IMR-90 (cell line): ENCODE measurements at regions not wholly inside any gene's neighbourhood (a gene's known extent, or its start where the extent isn't known, plus 50 kb on each side); places are given as distances from the start of the nearest gene placed in this dataset.

ENCODE experiments used
- ATAC-seq: fragments of 200-7000 bp; cut with Tn5 transposase; 2 replicates; pipeline ENCODE4 v1.9.1; 2020; ENCODE audit warnings: low read depth, mild to moderate bottlenecking, moderate library complexity
- BruUV-seq: library from RNA; stranded (reverse); fragments of 400-500 nt; replicated peaks from 2 replicates; lab custom pipeline; 2021; lab: Mats Ljungman, UMichigan
- CTCF ChIA-PET: fragments of 300-600 bp; formaldehyde crosslinking; extraction: SDS; loops from one replicate; lab custom pipeline; 2021; ENCODE audit warnings: antibody characterized with exemption; lab: Yijun Ruan, JAX
- POLR2A ChIA-PET: fragments of 300-600 bp; sonication (Branson Sonifier 250); formaldehyde crosslinking; loops from one replicate; lab custom pipeline; 2022; ENCODE audit warnings: antibody characterized with exemption; ENCODE audit not compliant: unreplicated experiment; lab: Charles Lee
- DNase-seq: peaks from one replicate; pipeline ENCODE4 v3.0.0; 2013
- H2AFZ ChIP-seq: replicated peaks from 2 replicates; pipeline ENCODE3; 2013; ENCODE audit warnings: low read length, mild to moderate bottlenecking; ENCODE audit not compliant: poor library complexity
- H2AK5ac ChIP-seq: 2 replicates; pipeline ENCODE4 v1.6.1; 2013; ENCODE audit warnings: low read depth, low read length, inconsistent platforms
- H2AK9ac ChIP-seq: replicated peaks from 2 replicates; pipeline ENCODE3; 2013; ENCODE audit warnings: mild to moderate bottlenecking, low read depth, low read length, moderate library complexity; ENCODE audit not compliant: poor library complexity
- H2BK120ac ChIP-seq: 2 replicates; pipeline ENCODE4 v1.6.1; 2013; ENCODE audit warnings: low read depth, low read length, inconsistent platforms
- H2BK15ac ChIP-seq: 3 replicates; pipeline ENCODE4 v1.6.1; 2013; ENCODE audit warnings: low read depth, low read length, inconsistent platforms
- H2BK20ac ChIP-seq: 2 replicates; pipeline ENCODE4 v1.6.1; 2013; ENCODE audit warnings: low read depth, mild to moderate bottlenecking, inconsistent platforms, low read length, moderate library complexity
- H2BK5ac ChIP-seq: 2 replicates; pipeline ENCODE4 v1.6.1; 2013; ENCODE audit warnings: mild to moderate bottlenecking, low read depth, low read length, inconsistent platforms; ENCODE audit not compliant: poor library complexity, severe bottlenecking
- H3K14ac ChIP-seq: replicated peaks from 2 replicates; pipeline ENCODE4 v1.6.1; 2013; ENCODE audit warnings: low read depth, low read length, inconsistent platforms
- H3K18ac ChIP-seq: 2 replicates; pipeline ENCODE4 v1.6.1; 2013; ENCODE audit warnings: low read depth, low read length, control low read depth
- H3K23ac ChIP-seq: 2 replicates; pipeline ENCODE4 v1.6.1; 2013; ENCODE audit warnings: low read depth, low read length, inconsistent platforms
- H3K27ac ChIP-seq: 2 replicates; pipeline ENCODE4 v1.5.1; 2013; ENCODE audit warnings: mild to moderate bottlenecking, control low read depth, low read length; ENCODE audit not compliant: insufficient read depth
- H3K27me3 ChIP-seq: 2 replicates; pipeline ENCODE4 v1.6.1; 2013; ENCODE audit warnings: low read length; ENCODE audit not compliant: control insufficient read depth, insufficient read depth
- H3K36me3 ChIP-seq: 2 replicates; pipeline ENCODE4 v1.6.1; 2013; ENCODE audit warnings: low read length, mixed read lengths; ENCODE audit not compliant: control insufficient read depth, insufficient read depth
- H3K4ac ChIP-seq: 2 replicates; pipeline ENCODE4 v1.6.1; 2013; ENCODE audit warnings: low read depth, low read length, inconsistent platforms
- H3K4me1 ChIP-seq: 2 replicates; pipeline ENCODE4 v1.6.1; 2013; ENCODE audit warnings: low read length, mixed read lengths; ENCODE audit not compliant: control insufficient read depth, insufficient read depth
- H3K4me2 ChIP-seq: 2 replicates; pipeline ENCODE4 v1.6.1; 2013; ENCODE audit warnings: low read depth, mild to moderate bottlenecking, control low read depth, low read length, moderate library complexity
- H3K4me3 ChIP-seq: 2 replicates; pipeline ENCODE4 v1.5.1; 2013; ENCODE audit warnings: low read depth, mild to moderate bottlenecking, control low read depth, low read length, moderate library complexity; ENCODE audit not compliant: insufficient read depth
- H3K56ac ChIP-seq: 2 replicates; pipeline ENCODE4 v1.6.1; 2013; ENCODE audit warnings: low read length, inconsistent platforms; ENCODE audit not compliant: insufficient read depth; ENCODE audit errors: extremely low read depth
- H3K79me1 ChIP-seq, 2 experiments: 2 replicates each; pipeline ENCODE4 v1.6.1; 2013; ENCODE audit warnings: low read length in 2 of 2, inconsistent platforms in 1 of 2, low read depth in 1 of 2
- H3K9ac ChIP-seq: 2 replicates; pipeline ENCODE4 v1.6.1; 2013; ENCODE audit warnings: low read depth, low read length, control low read depth
- H3K9me1 ChIP-seq: 2 replicates; pipeline ENCODE4 v1.6.1; 2013; ENCODE audit warnings: low read length, inconsistent platforms; ENCODE audit not compliant: insufficient read depth
- H3K9me3 ChIP-seq: 2 replicates; pipeline ENCODE4 v1.6.1; 2013; ENCODE audit warnings: low read length; ENCODE audit not compliant: control insufficient read depth, insufficient read depth
- H4K20me1 ChIP-seq: 2 replicates; pipeline ENCODE4 v1.6.1; 2013; ENCODE audit warnings: low read length, inconsistent platforms; ENCODE audit not compliant: insufficient read depth
- H4K5ac ChIP-seq: 2 replicates; pipeline ENCODE4 v1.6.1; 2013; ENCODE audit warnings: mild to moderate bottlenecking, low read depth, low read length, control low read depth
- H4K8ac ChIP-seq, 2 experiments: 2 replicates each; pipeline ENCODE4 v1.6.1; 2013; ENCODE audit warnings: low read depth in 2 of 2, low read length in 2 of 2, control low read depth in 1 of 2, inconsistent platforms in 1 of 2
- H4K91ac ChIP-seq: 2 replicates; pipeline ENCODE4 v1.6.1; 2013; ENCODE audit warnings: low read depth, low read length, inconsistent platforms; ENCODE audit not compliant: insufficient read depth
- CEBPB ChIP-seq: IDR thresholded peaks from 2 replicates; pipeline ENCODE4 v1.6.1; 2012; ENCODE audit warnings: low read depth, low read length, improper control_type of control experiment
- CHD1 ChIP-seq: IDR thresholded peaks from 2 replicates; pipeline ENCODE4 v1.6.1; 2012; ENCODE audit warnings: low read depth, low read length, improper control_type of control experiment
- FOS ChIP-seq: fragments of 150-350 bp; IDR thresholded peaks from 2 replicates; pipeline ENCODE4 v1.6.1; 2016; ENCODE audit warnings: low read depth, low read length
- RAD21 ChIP-seq: IDR thresholded peaks from 2 replicates; pipeline ENCODE4 v1.6.1; 2012; ENCODE audit warnings: low read length, improper control_type of control experiment
- RCOR1 ChIP-seq: IDR thresholded peaks from 2 replicates; pipeline ENCODE4 v1.6.1; 2012; ENCODE audit warnings: mild to moderate bottlenecking, low read length, improper control_type of control experiment; ENCODE audit not compliant: insufficient replicate concordance
- SMC3 ChIP-seq: fragments of 150-350 bp; IDR thresholded peaks from 2 replicates; pipeline ENCODE4 v1.6.1; 2016; ENCODE audit warnings: low read depth, mild to moderate bottlenecking, antibody characterized with exemption, low read length, moderate library complexity
- dilution Hi-C: fragments of 300-500 bp; cut with HindIII; formaldehyde crosslinking; loops from one replicate; pipeline ENCODE4 v1.14.3; 2018; ENCODE audit warnings: low sequenced_read_pairs; ENCODE audit not compliant: unreplicated experiment
- in situ Hi-C: fragments of 300-500 bp; cut with MboI; formaldehyde crosslinking; loops from 3 replicates; pipeline ENCODE4 v1.14.3; 2019; ENCODE audit warnings: low sequenced_read_pairs, inconsistent platforms, mixed read lengths
- intact Hi-C: fragments of 100-400 bp; cut with micrococcal nuclease; formaldehyde crosslinking; loops from 2 replicates; pipeline ENCODE4 v1.10.0; 2022
- TF ChIP-seq, protein P1 (sequence below): fragments of 150-350 bp; IDR thresholded peaks from 2 replicates; pipeline ENCODE4 v1.6.1; 2016; ENCODE audit warnings: low read depth, mild to moderate bottlenecking, low read length, moderate library complexity, borderline replicate concordance
- TF ChIP-seq, protein P2 (sequence below): conservative IDR thresholded peaks from 2 replicates; pipeline ENCODE4 v1.5.1; 2012; ENCODE audit warnings: mild to moderate bottlenecking, low read depth, low read length, improper control_type of control experiment

DNA sequence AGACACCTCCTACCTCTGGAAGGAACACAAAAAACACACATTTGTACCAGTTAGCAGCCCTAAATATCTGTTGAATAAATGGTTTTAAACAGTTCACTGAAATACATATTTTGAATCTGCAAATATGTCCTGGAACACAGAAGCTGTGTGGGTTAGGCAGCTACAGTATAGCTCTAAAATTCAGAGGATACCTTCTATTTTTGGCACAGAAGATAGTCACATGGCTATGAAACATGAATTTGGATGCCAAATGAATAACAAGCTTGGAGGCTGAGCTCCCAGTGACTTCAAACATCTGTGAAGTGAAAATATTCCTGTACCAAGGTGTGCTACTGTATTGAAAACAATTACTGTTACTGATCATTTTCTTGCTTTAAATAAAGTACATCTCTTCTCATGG, 391.5 kb upstream of the ADGRL2 start:
- Histone ChIP-seq H3K79me1 (no peaks in the 10 kb centered on the region), H3K9me1 (no peaks in the 10 kb centered on the region), H3K23ac (no peak overlapping the region), H3K4me3 (no peak overlapping the region), H2AK9ac (no peak overlapping the region), H3K9me3 (no peaks in the 10 kb centered on the region), H2AK5ac (no peak overlapping the region), H3K36me3 (no peaks in the 10 kb centered on the region), H3K56ac (no peak overlapping the region), H3K9ac (no peak overlapping the region), H3K18ac (no peak overlapping the region), H3K14ac (no peak overlapping the region), H4K8ac (no peak overlapping the region), H2BK20ac (no peak overlapping the region), H3K27me3 (no peaks in the 10 kb centered on the region), H2BK15ac (no peak overlapping the region), H2BK5ac (no peak overlapping the region), H3K4ac (no peak overlapping the region), H3K4me2 (no peak overlapping the region), H3K27ac (no peak overlapping the region), H2AFZ (no peak overlapping the region), H2BK120ac (no peak overlapping the region), H4K5ac (no peak overlapping the region), H4K91ac (no peak overlapping the region), H3K4me1 (no peaks in the 10 kb centered on the region), H4K20me1 (no peaks in the 10 kb centered on the region)
- ATAC-seq (no peak), DNase-seq (no peak)
- BruUV-seq: no TSS peak
- dilution Hi-C loops: no loop called here
- TF ChIP-seq RCOR1 (no peak), CHD1 (no peak), CEBPB (no peak), FOS (no peak), SMC3 (no peak), RAD21 (no peak)
- TF ChIP-seq, protein P1, sequence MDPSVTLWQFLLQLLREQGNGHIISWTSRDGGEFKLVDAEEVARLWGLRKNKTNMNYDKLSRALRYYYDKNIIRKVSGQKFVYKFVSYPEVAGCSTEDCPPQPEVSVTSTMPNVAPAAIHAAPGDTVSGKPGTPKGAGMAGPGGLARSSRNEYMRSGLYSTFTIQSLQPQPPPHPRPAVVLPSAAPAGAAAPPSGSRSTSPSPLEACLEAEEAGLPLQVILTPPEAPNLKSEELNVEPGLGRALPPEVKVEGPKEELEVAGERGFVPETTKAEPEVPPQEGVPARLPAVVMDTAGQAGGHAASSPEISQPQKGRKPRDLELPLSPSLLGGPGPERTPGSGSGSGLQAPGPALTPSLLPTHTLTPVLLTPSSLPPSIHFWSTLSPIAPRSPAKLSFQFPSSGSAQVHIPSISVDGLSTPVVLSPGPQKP: no peak
- TF ChIP-seq, protein P2, sequence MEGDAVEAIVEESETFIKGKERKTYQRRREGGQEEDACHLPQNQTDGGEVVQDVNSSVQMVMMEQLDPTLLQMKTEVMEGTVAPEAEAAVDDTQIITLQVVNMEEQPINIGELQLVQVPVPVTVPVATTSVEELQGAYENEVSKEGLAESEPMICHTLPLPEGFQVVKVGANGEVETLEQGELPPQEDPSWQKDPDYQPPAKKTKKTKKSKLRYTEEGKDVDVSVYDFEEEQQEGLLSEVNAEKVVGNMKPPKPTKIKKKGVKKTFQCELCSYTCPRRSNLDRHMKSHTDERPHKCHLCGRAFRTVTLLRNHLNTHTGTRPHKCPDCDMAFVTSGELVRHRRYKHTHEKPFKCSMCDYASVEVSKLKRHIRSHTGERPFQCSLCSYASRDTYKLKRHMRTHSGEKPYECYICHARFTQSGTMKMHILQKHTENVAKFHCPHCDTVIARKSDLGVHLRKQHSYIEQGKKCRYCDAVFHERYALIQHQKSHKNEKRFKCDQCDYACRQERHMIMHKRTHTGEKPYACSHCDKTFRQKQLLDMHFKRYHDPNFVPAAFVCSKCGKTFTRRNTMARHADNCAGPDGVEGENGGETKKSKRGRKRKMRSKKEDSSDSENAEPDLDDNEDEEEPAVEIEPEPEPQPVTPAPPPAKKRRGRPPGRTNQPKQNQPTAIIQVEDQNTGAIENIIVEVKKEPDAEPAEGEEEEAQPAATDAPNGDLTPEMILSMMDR: no peak
- ChIA-PET CTCF (no interaction called here), POLR2A (no interaction called here)
- in situ Hi-C loops: no loop called here
- intact Hi-C loops: no loop called here
